GM23248 (cell line): ENCODE measurements at regions not wholly inside any gene's neighbourhood (a gene's known extent, or its start where the extent isn't known, plus 50 kb on each side); places are given as distances from the start of the nearest gene placed in this dataset.

Experiments used
- DNase-seq: peaks from one replicate; pipeline ENCODE4 v3.0.0-alpha.2; 2015
- H2AFZ ChIP-seq: fragments of 200-600 bp; sonication (generic); 2 replicates; pipeline ENCODE4 v1.6.1; 2016; ENCODE audit warnings: antibody characterized with exemption
- H3F3A ChIP-seq: fragments of 200-600 bp; sonication (generic); 2 replicates; pipeline ENCODE4 v1.6.1; 2016; ENCODE audit warnings: mild to moderate bottlenecking, antibody characterized with exemption, mixed run types; ENCODE audit not compliant: insufficient read depth
- H3K27ac ChIP-seq: fragments of 200-600 bp; sonication (generic); 2 replicates; pipeline ENCODE4 v1.5.1; 2016; ENCODE audit warnings: mild to moderate bottlenecking
- H3K27me3 ChIP-seq: fragments of 200-600 bp; sonication (generic); replicated peaks from 2 replicates; pipeline ENCODE4 v1.6.1; 2016; ENCODE audit warnings: mild to moderate bottlenecking; ENCODE audit not compliant: insufficient read depth
- H3K36me3 ChIP-seq: fragments of 200-600 bp; sonication (generic); 2 replicates; pipeline ENCODE4 v1.6.1; 2016; ENCODE audit warnings: low read depth, mild to moderate bottlenecking
- H3K4me1 ChIP-seq: fragments of 200-600 bp; sonication (generic); 2 replicates; pipeline ENCODE4 v1.6.1; 2016; ENCODE audit warnings: mild to moderate bottlenecking; ENCODE audit not compliant: insufficient read depth
- H3K4me2 ChIP-seq: fragments of 200-600 bp; sonication (generic); one replicate; pipeline ENCODE4 v1.6.1; 2016; ENCODE audit warnings: mild to moderate bottlenecking; ENCODE audit not compliant: unreplicated experiment
- H3K4me3 ChIP-seq: fragments of 200-600 bp; sonication (generic); 2 replicates; pipeline ENCODE4 v1.5.1; 2016; ENCODE audit warnings: mild to moderate bottlenecking
- H3K79me2 ChIP-seq: fragments of 200-600 bp; sonication (generic); 2 replicates; pipeline ENCODE4 v1.6.1; 2016; ENCODE audit warnings: mild to moderate bottlenecking; ENCODE audit not compliant: insufficient read depth
- H3K9ac ChIP-seq: fragments of 200-600 bp; sonication (generic); 2 replicates; pipeline ENCODE4 v1.6.1; 2016; ENCODE audit warnings: mild to moderate bottlenecking
- H3K9me2 ChIP-seq: fragments of 200-600 bp; sonication (generic); 2 replicates; pipeline ENCODE4 v1.6.1; 2016; ENCODE audit warnings: mixed run types, mild to moderate bottlenecking, moderate library complexity; ENCODE audit not compliant: insufficient read depth
- H3K9me3 ChIP-seq: fragments of 200-600 bp; sonication (generic); one replicate; pipeline ENCODE4 v1.6.1; 2017; ENCODE audit warnings: low read depth
- H4K20me1 ChIP-seq: fragments of 200-600 bp; sonication (generic); 2 replicates; pipeline ENCODE4 v1.6.0; 2016; ENCODE audit not compliant: insufficient read depth
- EZH2 ChIP-seq: fragments of 200-600 bp; sonication (generic); IDR thresholded peaks from 2 replicates; pipeline ENCODE4 v1.6.1; 2018; ENCODE audit warnings: antibody characterized with exemption, mild to moderate bottlenecking; ENCODE audit not compliant: insufficient read depth, poor library complexity, severe bottlenecking
- EZH2phosphoT487 ChIP-seq: fragments of 200-600 bp; sonication (generic); IDR thresholded peaks from 2 replicates; pipeline ENCODE4 v1.6.1; 2018; ENCODE audit warnings: antibody characterized with exemption, moderate library complexity, mild to moderate bottlenecking, low read depth; ENCODE audit not compliant: insufficient read depth
- WGBS, 2 experiments: methylation state at CpG; one replicate each; pipeline ENCODE4 v1.1.6; 2015 to 2017; ENCODE audit warnings: low lambda C conversion rate in 2 of 2, low coverage in 1 of 2; ENCODE audit errors: missing lambda C conversion rate in 2 of 2; 5-methylcytosine and 5-hydroxymethylcytosine counted together
- in situ Hi-C: fragments of 300-500 bp; cut with MboI; formaldehyde crosslinking; loops from 2 replicates; pipeline ENCODE4 v1.15.0; 2020

GRCh38 chr17:72274614-72275013 lies 153.8 kb downstream of the SOX9 start:
- H3K27me3 ChIP-seq: no peaks in the 10 kb centered on the region
- no peak overlapping the region for H3K4me3 ChIP-seq
- no peak for DNase-seq
- H4K20me1 ChIP-seq: no peaks in the 10 kb centered on the region
- TF ChIP-seq EZH2 (no peak), EZH2phosphoT487 (no peak)
- peaks cover 4% of the 10 kb centered on the region; the same call in 1 of the 2 replicates for H3F3A ChIP-seq
- WGBS, 2 experiments: 64 to 71% methylated on average over 2 of the region's 2 CpGs
- peaks cover 7% of the 10 kb centered on the region for H3K4me1 ChIP-seq
- no peaks in the 10 kb centered on the region for H3K9me2 ChIP-seq
- in situ Hi-C loops: no loop called here
- H3K9ac ChIP-seq: no peak overlapping the region
- no peak overlapping the region for H3K4me2 ChIP-seq
- H3K9me3 ChIP-seq: no peaks in the 10 kb centered on the region
- no peak overlapping the region for H2AFZ ChIP-seq
- H3K36me3 ChIP-seq: no peaks in the 10 kb centered on the region
- H3K79me2 ChIP-seq: no peaks in the 10 kb centered on the region
- no peak overlapping the region for H3K27ac ChIP-seq

GRCh38 chr17:72280881-72281280 lies 160.1 kb downstream of the SOX9 start:
- no peak overlapping the region for H3K9ac ChIP-seq
- no peaks in the 10 kb centered on the region for H3K36me3 ChIP-seq
- in situ Hi-C loops: no loop called here
- no peak overlapping the region for H2AFZ ChIP-seq
- H4K20me1 ChIP-seq: no peaks in the 10 kb centered on the region
- no peak overlapping the region for H3K4me3 ChIP-seq
- no peaks in the 10 kb centered on the region for H3F3A ChIP-seq
- H3K9me3 ChIP-seq: no peaks in the 10 kb centered on the region
- TF ChIP-seq EZH2phosphoT487 (no peak), EZH2 (no peak)
- 77 to 83% methylated on average over 3 of the region's 3 CpGs for WGBS, 2 experiments
- no peaks in the 10 kb centered on the region for H3K79me2 ChIP-seq
- H3K27ac ChIP-seq: no peak overlapping the region
- H3K9me2 ChIP-seq: no peaks in the 10 kb centered on the region
- H3K27me3 ChIP-seq: no peaks in the 10 kb centered on the region
- no peak for DNase-seq
- no peak overlapping the region for H3K4me2 ChIP-seq
- no peaks in the 10 kb centered on the region for H3K4me1 ChIP-seq

DNA sequence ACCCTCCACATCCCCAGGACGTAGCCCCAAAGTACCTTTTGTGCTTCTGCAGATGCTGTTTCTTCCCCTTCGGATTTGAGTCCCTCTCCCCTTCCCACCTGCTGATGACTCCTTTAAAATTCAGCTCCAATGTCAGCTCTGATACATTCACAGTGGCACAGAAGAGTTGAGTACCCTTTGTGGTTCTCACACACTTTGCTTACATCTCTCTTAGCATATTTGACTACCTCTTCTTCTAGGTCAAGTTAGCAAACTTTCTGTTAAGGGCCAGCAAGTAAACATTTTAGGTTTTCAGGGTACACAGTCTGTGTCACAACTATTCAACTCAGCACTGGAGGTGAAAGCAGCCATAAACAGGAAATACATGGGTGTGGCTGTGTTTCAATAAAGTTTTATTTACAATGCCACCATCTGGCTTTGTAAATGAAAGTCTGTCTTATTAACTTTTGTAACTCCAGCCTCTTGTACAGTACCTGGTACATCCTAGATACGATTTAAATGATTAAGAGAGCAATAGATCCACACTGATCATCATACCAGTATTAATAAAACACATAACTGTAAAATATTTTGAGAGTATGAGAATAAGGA lies 161.7 kb downstream of the SOX9 start:
- 32 to 52% methylated on average over 3 of the region's 3 CpGs for whole genome bisulfite sequencing, 2 experiments
- H4K20me1 ChIP-seq: no peaks in the 10 kb centered on the region
- H3K27ac ChIP-seq: no peak overlapping the region
- no peaks in the 10 kb centered on the region for H3K4me1 ChIP-seq
- no peak overlapping the region for H3K4me2 ChIP-seq
- in situ Hi-C loops: no loop called here
- no peak overlapping the region for H2AFZ ChIP-seq
- no peak for TF ChIP-seq EZH2phosphoT487
- no peak for TF ChIP-seq EZH2
- H3K79me2 ChIP-seq: no peaks in the 10 kb centered on the region
- DNase-seq: no peak
- no peaks in the 10 kb centered on the region for H3K36me3 ChIP-seq
- H3K9ac ChIP-seq: no peak overlapping the region
- H3K4me3 ChIP-seq: no peak overlapping the region
- no peaks in the 10 kb centered on the region for H3F3A ChIP-seq
- H3K9me3 ChIP-seq: no peaks in the 10 kb centered on the region
- no peaks in the 10 kb centered on the region; the same call in 1 of the 2 replicates for H3K27me3 ChIP-seq
- no peaks in the 10 kb centered on the region for H3K9me2 ChIP-seq

DNA sequence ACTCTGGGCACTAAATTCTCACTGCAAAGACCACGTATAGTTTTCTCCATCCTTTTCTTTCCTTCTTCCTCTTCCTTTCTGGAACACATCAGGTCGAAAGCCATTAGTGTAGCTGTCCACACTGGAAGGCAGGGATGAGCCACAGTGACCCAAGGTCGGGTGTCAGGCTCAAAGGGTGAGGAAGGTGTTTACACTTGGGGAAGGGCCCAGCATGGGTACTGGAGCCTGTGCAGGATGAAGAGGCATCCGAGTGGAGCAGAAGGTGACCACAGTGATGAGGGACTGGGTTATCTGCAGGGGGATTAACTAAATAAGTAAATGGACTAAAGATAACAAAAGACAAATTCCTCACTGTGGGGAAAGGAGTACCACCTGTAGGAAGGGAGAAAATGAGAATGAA lies 164.0 kb downstream of the SOX9 start:
- H3K9me3 ChIP-seq: no peaks in the 10 kb centered on the region
- no peaks in the 10 kb centered on the region for H3K36me3 ChIP-seq
- H3K9ac ChIP-seq: no peak overlapping the region
- no peak overlapping the region for H3K4me3 ChIP-seq
- no peak for TF ChIP-seq EZH2
- no peak for TF ChIP-seq EZH2phosphoT487
- no peaks in the 10 kb centered on the region for H3K79me2 ChIP-seq
- DNase-seq: no peak
- H3K4me2 ChIP-seq: no peak overlapping the region
- H3K27ac ChIP-seq: no peak overlapping the region
- WGBS, 2 experiments: 39 to 45% methylated on average over 4 of the region's 4 CpGs
- no peaks in the 10 kb centered on the region; the same call in 1 of the 2 replicates for H3K27me3 ChIP-seq
- H3F3A ChIP-seq: no peaks in the 10 kb centered on the region
- H3K4me1 ChIP-seq: no peaks in the 10 kb centered on the region
- H4K20me1 ChIP-seq: no peaks in the 10 kb centered on the region
- no peaks in the 10 kb centered on the region for H3K9me2 ChIP-seq
- no peak overlapping the region for H2AFZ ChIP-seq
- in situ Hi-C loops: no loop called here

DNA sequence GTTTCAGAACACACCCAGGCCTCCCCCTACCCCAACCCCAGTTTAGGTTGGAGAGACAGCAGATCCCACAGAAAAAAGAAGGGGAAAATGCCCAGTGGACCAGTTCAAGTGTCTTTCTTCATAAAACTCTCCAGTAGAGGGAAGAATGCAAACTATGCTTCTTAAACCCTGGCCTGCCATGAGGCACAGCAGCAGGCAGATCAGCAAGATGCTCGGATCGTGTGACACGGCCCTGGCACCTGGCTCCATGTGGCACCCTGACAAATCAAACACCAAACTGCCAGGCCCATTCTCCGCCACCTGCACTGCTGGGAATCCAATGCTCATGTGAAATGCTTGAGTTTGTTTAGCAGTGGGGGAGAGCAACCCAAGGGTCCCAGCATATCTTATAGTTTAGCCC lies 166.8 kb downstream of the SOX9 start:
- 63 to 72% methylated on average over 4 of the region's 4 CpGs for WGBS, 2 experiments
- no peaks in the 10 kb centered on the region for H3K9me3 ChIP-seq
- no peak overlapping the region for H3K27ac ChIP-seq
- H3K4me3 ChIP-seq: no peak overlapping the region
- H3K4me1 ChIP-seq: no peaks in the 10 kb centered on the region
- H2AFZ ChIP-seq: no peak overlapping the region
- no peaks in the 10 kb centered on the region for H3K79me2 ChIP-seq
- no peaks in the 10 kb centered on the region for H3F3A ChIP-seq
- H3K4me2 ChIP-seq: no peak overlapping the region
- TF ChIP-seq EZH2phosphoT487 (no peak), EZH2 (no peak)
- no peaks in the 10 kb centered on the region for H4K20me1 ChIP-seq
- H3K36me3 ChIP-seq: no peaks in the 10 kb centered on the region
- no peak for DNase-seq
- no peaks in the 10 kb centered on the region; the same call in 1 of the 2 replicates for H3K27me3 ChIP-seq
- no peaks in the 10 kb centered on the region for H3K9me2 ChIP-seq
- no peak overlapping the region for H3K9ac ChIP-seq
- in situ Hi-C loops: no loop called here
